Prostate gland (tissue), 2 donors: ENCODE measurements at regions not wholly inside any gene's neighbourhood (a gene's known extent, or its start where the extent isn't known, plus 50 kb on each side); places are given as distances from the start of the nearest gene placed in this dataset.

ENCODE experiments used
- DNase-seq: peaks from one replicate; pipeline ENCODE4 v3.0.0-alpha.2; 2019; ENCODE audit warnings: low spot score
- H3K27ac ChIP-seq, 2 donors: fragments of 200-600 bp; sonication (generic); 2 replicates each; pipeline ENCODE4 v1.5.1; 2017 to 2019
- H3K27me3 ChIP-seq: fragments of 200-600 bp; sonication (generic); replicated peaks from 2 replicates; pipeline ENCODE4 v1.5.1; 2019; ENCODE audit not compliant: insufficient read depth
- H3K36me3 ChIP-seq, 2 donors: fragments of 200-600 bp; sonication (generic); 1 replicate in 1 of 2; 2 replicates in 1 of 2; pipeline versions ENCODE4 v1.5.1 to v1.8.1; 2017 to 2019
- H3K4me1 ChIP-seq: fragments of 200-600 bp; sonication (generic); replicated peaks from 2 replicates; pipeline ENCODE4 v1.5.1; 2019
- H3K4me3 ChIP-seq, 2 donors: fragments of 200-600 bp; sonication (generic); 2 replicates each; pipeline ENCODE4 v1.5.1; 2017 to 2019
- H3K9me3 ChIP-seq: fragments of 200-600 bp; sonication (generic); 2 replicates; pipeline ENCODE4 v1.5.1; 2017
- CTCF ChIP-seq, 4 experiments: fragments of 200-600 bp in 2 of 4; fragments of 450-650 bp in 2 of 4; sonication (generic) in 2 of 4; IDR thresholded peaks; 1 replicate in 3 of 4; 2 replicates in 1 of 4; pipeline ENCODE4 v1.5.1; 2016 to 2019; ENCODE audit warnings: antibody characterized with exemption in 4 of 4, mild to moderate bottlenecking in 2 of 4, moderate library complexity in 2 of 4
- POLR2A ChIP-seq: fragments of 450-650 bp; IDR thresholded peaks from one replicate; pipeline ENCODE4 v1.6.1; 2016; ENCODE audit warnings: antibody characterized with exemption, mild to moderate bottlenecking
- POLR2AphosphoS5 ChIP-seq: sonication (generic); formaldehyde crosslinking; IDR thresholded peaks from one replicate; pipeline ENCODE4 v1.6.1; 2017; ENCODE audit warnings: antibody characterized with exemption
- WGBS: methylation state at CpG from one replicate; pipeline ENCODE4 v1.1.5; 2018; 5-methylcytosine and 5-hydroxymethylcytosine counted together
- intact Hi-C: fragments of 100-400 bp; cut with DNase I; formaldehyde crosslinking; loops from one replicate; pipeline ENCODE4 v1.14.2; 2022

GRCh38 chr2:45093181-45093580 is 83.9 kb upstream of the SIX2 start:
- no peak overlapping the region for H3K27ac ChIP-seq
- WGBS: 86% methylated on average over 5 of the region's 5 CpGs
- TF ChIP-seq POLR2AphosphoS5: no peak
- no peak for TF ChIP-seq POLR2A
- no peak for TF ChIP-seq CTCF (IDR thresholded peaks at IDR 0.05)
- intact Hi-C loops: no loop called here
- no peak for DNase-seq
- no peaks in the 10 kb centered on the region for H3K9me3 ChIP-seq
- no peaks in the 10 kb centered on the region for H3K4me1 ChIP-seq
- no peaks in the 10 kb centered on the region for H3K36me3 ChIP-seq
- no peaks in the 10 kb centered on the region for H3K27me3 ChIP-seq
- H3K4me3 ChIP-seq: no peak overlapping the region

GRCh38 chr2:45089554-45090261 is 80.5 kb upstream of the SIX2 start:
- Histone ChIP-seq H3K27me3 (no peaks in the 10 kb centered on the region), H3K4me3 (no peak overlapping the region), H3K36me3 (no peaks in the 10 kb centered on the region), H3K4me1 (no peaks in the 10 kb centered on the region), H3K9me3 (no peaks in the 10 kb centered on the region), H3K27ac (no peak overlapping the region)
- DNase-seq: no peak
- intact Hi-C loops: no loop called here
- TF ChIP-seq POLR2AphosphoS5: no peak
- TF ChIP-seq CTCF (IDR thresholded peaks at IDR 0.05): no peak
- no peak for TF ChIP-seq POLR2A
- WGBS: 74% methylated on average over 12 of the region's 12 CpGs

GRCh38 chr2:45085487-45085886 is 76.2 kb upstream of the SIX2 start:
- DNase-seq: no peak
- TF ChIP-seq POLR2A (no peak), CTCF (IDR thresholded peaks at IDR 0.05) (no peak), POLR2AphosphoS5 (no peak)
- Histone ChIP-seq H3K27me3 (no peaks in the 10 kb centered on the region), H3K4me3 (no peak overlapping the region), H3K27ac (no peak overlapping the region), H3K9me3 (no peaks in the 10 kb centered on the region), H3K36me3 (no peaks in the 10 kb centered on the region), H3K4me1 (no peaks in the 10 kb centered on the region)
- 97% methylated on average over 4 of the region's 4 CpGs for WGBS
- intact Hi-C loops: no loop called here

GRCh38 chr2:45084361-45085020 is 75.2 kb upstream of the SIX2 start:
- intact Hi-C loops: no loop called here
- Histone ChIP-seq H3K36me3 (no peaks in the 10 kb centered on the region), H3K4me1 (no peaks in the 10 kb centered on the region), H3K9me3 (no peaks in the 10 kb centered on the region), H3K27ac (no peak overlapping the region), H3K4me3 (no peak overlapping the region), H3K27me3 (no peaks in the 10 kb centered on the region)
- TF ChIP-seq CTCF (IDR thresholded peaks at IDR 0.05) (no peak), POLR2A (no peak), POLR2AphosphoS5 (no peak)
- DNase-seq: no peak
- WGBS: 77% methylated on average over 8 of the region's 8 CpGs

GRCh38 chr2:45083175-45083574 is 73.9 kb upstream of the SIX2 start:
- intact Hi-C loops: no loop called here

More at GRCh38 chr2:45083175-45083574, 73.9 kb upstream of the SIX2 start:
- no peak for DNase-seq
- H3K27me3 ChIP-seq: no peaks in the 10 kb centered on the region
- no peak overlapping the region for H3K27ac ChIP-seq
- no peaks in the 10 kb centered on the region for H3K36me3 ChIP-seq
- 36% methylated on average over 4 of the region's 4 CpGs for WGBS
- H3K4me3 ChIP-seq: no peak overlapping the region
- H3K9me3 ChIP-seq: no peaks in the 10 kb centered on the region
- H3K4me1 ChIP-seq: no peaks in the 10 kb centered on the region
- TF ChIP-seq POLR2A (no peak), POLR2AphosphoS5 (no peak), CTCF (IDR thresholded peaks at IDR 0.05) (no peak)
